ENCODE measurements at regions not wholly inside any gene's neighbourhood (a gene's known extent, or its start where the extent isn't known, plus 50 kb on each side); places are given as distances from the start of the nearest gene placed in this dataset.

GRCh38 chr2:18706001-18706400 is 116.6 kb upstream of the NT5C1B start:
- no peaks in the 10 kb centered on the region for H3K9me3 ChIP-seq

GRCh38 chr2:18704276-18704675 is 114.9 kb upstream of the NT5C1B start:
- no peaks in the 10 kb centered on the region for H3K9me3 ChIP-seq
- ATAC-seq (no peak), DNase-seq (no peak)
- no peak for TF ChIP-seq CTCF (IDR thresholded peaks at IDR 0.05)
- H3K27me3 ChIP-seq: no peaks in the 10 kb centered on the region
- H3K4me3 ChIP-seq: no peak overlapping the region
- H3K36me3 ChIP-seq: no peaks in the 10 kb centered on the region
- no peak overlapping the region for H3K27ac ChIP-seq
- intact Hi-C loops (cut with DNase I): no loop called here
- H3K4me1 ChIP-seq: no peaks in the 10 kb centered on the region

More at GRCh38 chr2:18706001-18706400, 116.6 kb upstream of the NT5C1B start:
- H3K36me3 ChIP-seq: no peaks in the 10 kb centered on the region
- intact Hi-C loops (cut with DNase I): no loop called here
- TF ChIP-seq CTCF (IDR thresholded peaks at IDR 0.05): no peak
- H3K27me3 ChIP-seq: no peaks in the 10 kb centered on the region
- H3K27ac ChIP-seq: no peak overlapping the region
- DNase-seq (no peak), ATAC-seq (no peak)
- H3K4me1 ChIP-seq: no peaks in the 10 kb centered on the region
- no peak overlapping the region for H3K4me3 ChIP-seq

GRCh38 chr2:18703555-18703954 is 114.2 kb upstream of the NT5C1B start:
- ATAC-seq (no peak), DNase-seq (no peak)
- Histone ChIP-seq H3K36me3 (no peaks in the 10 kb centered on the region), H3K4me1 (no peaks in the 10 kb centered on the region), H3K4me3 (no peak overlapping the region), H3K9me3 (no peaks in the 10 kb centered on the region), H3K27ac (no peak overlapping the region), H3K27me3 (no peaks in the 10 kb centered on the region)
- no peak for TF ChIP-seq CTCF (IDR thresholded peaks at IDR 0.05)
- intact Hi-C loops (cut with DNase I): no loop called here

- ATAC-seq (no peak), DNase-seq (no peak)
- Histone ChIP-seq H3K36me3 (no peaks in the 10 kb centered on the region), H3K9me3 (no peaks in the 10 kb centered on the region), H3K27me3 (no peaks in the 10 kb centered on the region), H3K27ac (no peak overlapping the region), H3K4me3 (no peak overlapping the region), H3K4me1 (no peaks in the 10 kb centered on the region)
- intact Hi-C loops (cut with DNase I): no loop called here
- no peak for TF ChIP-seq CTCF (IDR thresholded peaks at IDR 0.05)
These were observed 112.6 kb upstream of the NT5C1B start for GRCh38 chr2:18701981-18702380.

GRCh38 chr2:18701546-18701945 is 112.2 kb upstream of the NT5C1B start:
- DNase-seq (no peak), ATAC-seq (no peak)
- H3K4me3 ChIP-seq: no peak overlapping the region
- H3K27me3 ChIP-seq: no peaks in the 10 kb centered on the region
- H3K9me3 ChIP-seq: no peaks in the 10 kb centered on the region
- no peak overlapping the region for H3K27ac ChIP-seq
- intact Hi-C loops (cut with DNase I): no loop called here
- no peaks in the 10 kb centered on the region for H3K36me3 ChIP-seq
- no peak for TF ChIP-seq CTCF (IDR thresholded peaks at IDR 0.05)
- no peaks in the 10 kb centered on the region for H3K4me1 ChIP-seq

- no peak overlapping the region for H3K4me3 ChIP-seq
- no peaks in the 10 kb centered on the region for H3K9me3 ChIP-seq
- H3K27ac ChIP-seq: no peak overlapping the region
- ATAC-seq (no peak), DNase-seq (no peak)
- H3K27me3 ChIP-seq: no peaks in the 10 kb centered on the region
- peak; percentile 7 for TF ChIP-seq CTCF (IDR thresholded peaks at IDR 0.05)
- no peaks in the 10 kb centered on the region for H3K36me3 ChIP-seq
- H3K4me1 ChIP-seq: no peaks in the 10 kb centered on the region
- intact Hi-C loops (cut with DNase I): no loop called here
These were observed 101.0 kb upstream of the NT5C1B start for GRCh38 chr2:18690342-18690741.

Data from upper lobe of right lung (tissue), 1 donor.